Uterus (tissue), 2 donors: ENCODE measurements at regions not wholly inside any gene's neighbourhood (a gene's known extent, or its start where the extent isn't known, plus 50 kb on each side); places are given as distances from the start of the nearest gene placed in this dataset.

Source experiments
- CTCF ChIP-seq, 4 experiments: fragments of 200-600 bp in 2 of 4; fragments of 450-650 bp in 2 of 4; sonication (generic) in 2 of 4; IDR thresholded peaks; one replicate each; pipeline ENCODE4 v1.5.1; 2016 to 2019; ENCODE audit warnings: antibody characterized with exemption in 4 of 4, mild to moderate bottlenecking in 2 of 4, moderate library complexity in 1 of 4
- POLR2A ChIP-seq, 2 donors: fragments of 450-650 bp; IDR thresholded peaks; one replicate each; pipeline ENCODE4 v1.6.1; 2016; ENCODE audit warnings: antibody characterized with exemption in 2 of 2, mild to moderate bottlenecking in 1 of 2, moderate library complexity in 1 of 2

GRCh38 chr5:135156715-135157404, 122.8 kb upstream of the PITX1 start:
- TF ChIP-seq CTCF (IDR thresholded peaks at IDR 0.05) (no peak), POLR2A (IDR thresholded peaks at IDR 0.05) (no peak)
